Colonic mucosa (tissue), 4 donors: ENCODE measurements at regions not wholly inside any gene's neighbourhood (a gene's known extent, or its start where the extent isn't known, plus 50 kb on each side); places are given as distances from the start of the nearest gene placed in this dataset.

Source experiments
- DNase-seq: peaks from one replicate; pipeline ENCODE4 v3.0.0-alpha.2; 2020
- H3K27ac ChIP-seq: fragments of 200-600 bp; one replicate; pipeline ENCODE4 v1.8.0; 2021
- H3K27me3 ChIP-seq: fragments of 200-600 bp; one replicate; pipeline ENCODE4 v1.8.0; 2021
- H3K36me3 ChIP-seq: fragments of 200-600 bp; one replicate; pipeline ENCODE4 v1.8.0; 2021
- H3K4me1 ChIP-seq: fragments of 200-600 bp; one replicate; pipeline ENCODE4 v1.8.0; 2021; ENCODE audit warnings: mild to moderate bottlenecking
- H3K4me3 ChIP-seq: fragments of 200-600 bp; one replicate; pipeline ENCODE4 v1.8.0; 2021
- H3K9ac ChIP-seq, 2 donors: one replicate each; pipeline ENCODE4 v1.7.0; 2013; ENCODE audit warnings: control low read depth in 2 of 2, low read depth in 2 of 2, low read length in 2 of 2
- H3K9me3 ChIP-seq: fragments of 200-600 bp; one replicate; pipeline ENCODE4 v1.8.0; 2021
- CTCF ChIP-seq: fragments of 200-600 bp; IDR thresholded peaks from one replicate; pipeline ENCODE4 v1.8.0; 2022; ENCODE audit warnings: antibody characterized with exemption, mild to moderate bottlenecking
- intact Hi-C: fragments of 100-400 bp; cut with DNase I; formaldehyde crosslinking; loops from one replicate; pipeline ENCODE4 v1.14.1; 2022
- donor health status: healthy.
- donor health status: DM: no; HTN: no; CAD: no.
- donor health status: DM: no; HTN: no; CAD: no.

- Histone ChIP-seq H3K9ac (no peak overlapping the region), H3K36me3 (no peaks in the 10 kb centered on the region), H3K27me3 (no peaks in the 10 kb centered on the region), H3K9me3 (no peaks in the 10 kb centered on the region), H3K27ac (no peak overlapping the region), H3K4me3 (no peak overlapping the region), H3K4me1 (no peaks in the 10 kb centered on the region)
- intact Hi-C loops, result no loop called here
- no peak for TF ChIP-seq CTCF
- no peak for DNase-seq
Measured at GRCh38 chr15:98400120-98400519, 248.2 kb upstream of the IGF1R start.

DNA sequence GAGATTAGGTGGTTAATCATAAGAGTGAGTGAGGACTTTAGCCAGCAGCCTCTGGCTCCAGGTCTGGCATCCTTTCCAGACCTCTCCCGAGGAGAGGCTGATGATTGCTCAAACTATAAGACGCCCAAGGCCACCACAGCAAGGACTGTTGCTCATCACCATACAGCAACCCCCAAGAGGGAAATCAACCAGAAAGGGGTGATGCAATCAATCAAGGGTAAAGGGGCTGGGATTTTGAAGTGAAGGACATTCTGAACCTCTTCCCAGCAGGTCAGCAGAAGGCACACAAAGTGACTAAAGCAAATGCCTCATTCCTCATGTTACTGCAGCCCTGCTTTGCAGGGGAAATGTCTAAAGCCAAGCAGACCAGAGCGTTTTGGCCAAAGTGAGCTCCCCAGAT lies 247.3 kb upstream of the IGF1R start:
- intact Hi-C loops, result no loop called here
- Histone ChIP-seq H3K27ac (no peak overlapping the region), H3K4me3 (no peak overlapping the region), H3K9ac (no peak overlapping the region), H3K9me3 (no peaks in the 10 kb centered on the region), H3K27me3 (no peaks in the 10 kb centered on the region), H3K36me3 (no peaks in the 10 kb centered on the region), H3K4me1 (no peaks in the 10 kb centered on the region)
- no peak for TF ChIP-seq CTCF
- no peak for DNase-seq

GRCh38 chr15:98402486-98402885 lies 245.9 kb upstream of the IGF1R start:
- DNase-seq, result no peak
- no peak for TF ChIP-seq CTCF
- Histone ChIP-seq H3K27ac (no peak overlapping the region), H3K27me3 (no peaks in the 10 kb centered on the region), H3K4me1 (no peaks in the 10 kb centered on the region), H3K9me3 (no peaks in the 10 kb centered on the region), H3K4me3 (no peak overlapping the region), H3K36me3 (no peaks in the 10 kb centered on the region), H3K9ac (no peak overlapping the region)
- intact Hi-C loops, result no loop called here

DNA sequence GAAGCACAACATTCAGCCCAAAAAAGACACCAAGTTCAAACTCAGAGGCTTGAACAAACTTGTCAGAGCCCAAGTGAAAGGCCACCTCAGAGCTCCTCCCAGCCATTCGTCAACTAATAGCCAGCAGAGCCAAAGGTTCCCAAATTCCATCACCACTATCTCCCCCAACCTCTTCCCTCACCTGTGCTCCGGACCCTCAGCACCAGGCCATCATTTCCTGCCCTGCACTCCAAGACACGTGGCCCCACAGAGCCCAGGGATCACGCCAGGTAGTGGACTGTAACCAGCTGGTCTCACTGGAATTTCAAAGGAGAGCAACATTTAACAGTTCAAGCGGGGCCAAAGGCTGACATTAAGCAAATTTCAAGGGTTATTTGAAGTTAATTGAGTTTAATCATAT lies 245.2 kb upstream of the IGF1R start:
- no peaks in the 10 kb centered on the region for H3K4me1 ChIP-seq
- H3K27me3 ChIP-seq, result no peaks in the 10 kb centered on the region
- no peak overlapping the region for H3K4me3 ChIP-seq
- H3K36me3 ChIP-seq, result no peaks in the 10 kb centered on the region
- H3K9ac ChIP-seq, result no peak overlapping the region
- H3K9me3 ChIP-seq, result no peaks in the 10 kb centered on the region
- TF ChIP-seq CTCF, result no peak
- no peak overlapping the region for H3K27ac ChIP-seq
- DNase-seq, result no peak
- intact Hi-C loops, result no loop called here

DNA sequence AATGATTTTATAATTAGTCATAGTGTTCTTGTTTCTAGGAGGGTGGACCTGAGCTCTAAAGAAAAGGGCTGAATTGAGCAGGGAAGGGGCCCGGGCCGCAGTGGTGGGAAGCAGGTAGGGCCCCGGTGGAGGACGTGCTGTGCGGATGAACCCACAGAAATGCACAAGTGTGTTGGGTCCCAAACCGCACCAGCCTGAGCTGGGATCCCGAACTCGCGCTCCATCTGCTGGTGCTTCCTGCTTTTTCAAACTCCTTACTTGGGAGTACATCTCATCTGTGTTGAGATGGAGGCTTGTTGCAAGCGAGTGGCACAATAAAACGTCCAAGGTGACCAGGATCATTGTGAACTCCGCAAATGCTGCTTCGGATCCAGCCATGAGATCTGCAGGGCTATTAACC lies 244.8 kb upstream of the IGF1R start:
- intact Hi-C loops, result no loop called here
- Histone ChIP-seq H3K27ac (no peak overlapping the region), H3K27me3 (no peaks in the 10 kb centered on the region), H3K9me3 (no peaks in the 10 kb centered on the region), H3K4me1 (no peaks in the 10 kb centered on the region), H3K9ac (no peak overlapping the region), H3K4me3 (no peak overlapping the region), H3K36me3 (no peaks in the 10 kb centered on the region)
- TF ChIP-seq CTCF, result no peak
- no peak for DNase-seq

- TF ChIP-seq CTCF, result no peak
- intact Hi-C loops, result no loop called here
- no peak overlapping the region for H3K9ac ChIP-seq
Measured at GRCh38 chr15:98405013-98405412, 243.3 kb upstream of the IGF1R start.

More at GRCh38 chr15:98405013-98405412, 243.3 kb upstream of the IGF1R start:
- Histone ChIP-seq H3K4me1 (no peaks in the 10 kb centered on the region), H3K27me3 (no peaks in the 10 kb centered on the region), H3K9me3 (no peaks in the 10 kb centered on the region), H3K4me3 (no peak overlapping the region), H3K27ac (no peak overlapping the region), H3K36me3 (no peaks in the 10 kb centered on the region)
- no peak for DNase-seq
